Transverse colon (tissue), 3 donors: ENCODE measurements at regions not wholly inside any gene's neighbourhood (a gene's known extent, or its start where the extent isn't known, plus 50 kb on each side); places are given as distances from the start of the nearest gene placed in this dataset.

Experiments
- CTCF ChIP-seq, 5 experiments: fragments of 200-600 bp in 3 of 5; fragments of 450-650 bp in 2 of 5; sonication (generic) in 3 of 5; IDR thresholded peaks; 1 replicate in 2 of 5; 2 replicates in 3 of 5; pipeline ENCODE4 v1.5.1; 2016 to 2017; ENCODE audit warnings: antibody characterized with exemption in 5 of 5, inconsistent platforms in 3 of 5, mild to moderate bottlenecking in 2 of 5, moderate library complexity in 1 of 5
- POLR2A ChIP-seq: fragments of 450-650 bp; IDR thresholded peaks from one replicate; pipeline ENCODE4 v1.6.1; 2016; ENCODE audit warnings: antibody characterized with exemption, mild to moderate bottlenecking, moderate library complexity

- no peak for TF ChIP-seq CTCF (IDR thresholded peaks at IDR 0.05)
- no peak for TF ChIP-seq POLR2A
Measured at GRCh38 chr2:145751629-145752028, 1231.7 kb upstream of the ZEB2 start.
